H1 (cell line): ENCODE measurements at regions not wholly inside any gene's neighbourhood (a gene's known extent, or its start where the extent isn't known, plus 50 kb on each side); places are given as distances from the start of the nearest gene placed in this dataset.

Experiments used
- CTCF ChIA-PET: fragments of 300-600 bp; sonication (Branson Sonifier 250); formaldehyde crosslinking; loops from one replicate; lab custom pipeline; 2021; ENCODE audit not compliant: partially characterized antibody; lab: Charles Lee
- POLR2A ChIA-PET: fragments of 300-600 bp; sonication (Branson Sonifier 250); formaldehyde crosslinking; loops from one replicate; lab custom pipeline; 2021; ENCODE audit warnings: inconsistent platforms; ENCODE audit not compliant: partially characterized antibody; lab: Charles Lee
- DNase-seq, 2 experiments: peaks; one replicate each; pipeline versions ENCODE4 v3.0.0 to v3.0.0-alpha.2; 2010 to 2022; ENCODE audit warnings: low spot score in 2 of 2, low read depth in 1 of 2, mixed read lengths in 1 of 2
- FAIRE-seq: peaks from 2 replicates; lab custom pipeline; 2011; peaks lifted over from hg19 to GRCh38; lab: Jason Lieb, UNC
- H2AFZ ChIP-seq: 2 replicates; pipeline ENCODE4 v1.8.1; 2012; ENCODE audit warnings: low read length, inconsistent platforms
- H2AK5ac ChIP-seq: 2 replicates; pipeline ENCODE4 v1.6.1; 2013; ENCODE audit warnings: low read depth, low read length
- H2BK120ac ChIP-seq: replicated peaks from 2 replicates; pipeline ENCODE3; 2013; ENCODE audit warnings: low read depth, low read length, inconsistent platforms
- H2BK12ac ChIP-seq: 2 replicates; pipeline ENCODE4 v1.6.1; 2013; ENCODE audit warnings: low read depth, low read length
- H2BK15ac ChIP-seq: 2 replicates; pipeline ENCODE4 v1.6.1; 2013; ENCODE audit warnings: low read length
- H2BK20ac ChIP-seq: 2 replicates; pipeline ENCODE4 v1.6.1; 2013; ENCODE audit warnings: low read length
- H2BK5ac ChIP-seq: 2 replicates; pipeline ENCODE4 v1.6.1; 2013; ENCODE audit warnings: low read depth, low read length
- H3K14ac ChIP-seq: 2 replicates; pipeline ENCODE4 v1.6.1; 2013; ENCODE audit warnings: inconsistent platforms; ENCODE audit not compliant: insufficient read length
- H3K18ac ChIP-seq: 2 replicates; pipeline ENCODE4 v1.6.1; 2013; ENCODE audit warnings: low read length; ENCODE audit errors: extremely low read depth
- H3K23ac ChIP-seq: 2 replicates; pipeline ENCODE4 v1.6.1; 2013; ENCODE audit warnings: inconsistent platforms; ENCODE audit not compliant: insufficient read length
- H3K23me2 ChIP-seq: 2 replicates; pipeline ENCODE4 v1.6.1; 2013; ENCODE audit warnings: low read depth, low read length
- H3K27ac ChIP-seq: 2 replicates; pipeline ENCODE4 v1.6.1; 2011; ENCODE audit warnings: low read depth, low read length, inconsistent platforms
- H3K27me3 ChIP-seq, 4 experiments: replicated peaks in 1 of 4; 1 replicate in 1 of 4; 2 replicates in 3 of 4; pipeline versions ENCODE4 v1.6.1 to v1.8.1; 2011 to 2013; ENCODE audit warnings: low read length in 3 of 4, mild to moderate bottlenecking in 3 of 4, inconsistent platforms in 2 of 4, mixed read lengths in 2 of 4, moderate library complexity in 1 of 4; ENCODE audit not compliant: control insufficient read depth in 3 of 4, insufficient read depth in 3 of 4; ENCODE audit errors: extremely low read depth in 1 of 4
- H3K36me3 ChIP-seq, 4 experiments: 2 replicates each; pipeline versions ENCODE4 v1.6.1 to v1.8.1; 2011 to 2013; ENCODE audit warnings: mild to moderate bottlenecking in 4 of 4, low read length in 3 of 4, moderate library complexity in 2 of 4, control low read depth in 1 of 4, inconsistent platforms in 1 of 4; ENCODE audit not compliant: insufficient read depth in 4 of 4, control insufficient read depth in 2 of 4
- H3K4ac ChIP-seq: replicated peaks from 2 replicates; pipeline ENCODE3; 2013; ENCODE audit warnings: low read length, low read depth, mixed read lengths, inconsistent platforms; ENCODE audit not compliant: insufficient read length
- H3K4me1 ChIP-seq, 4 experiments: replicated peaks in 1 of 4; 1 replicate in 1 of 4; 2 replicates in 3 of 4; pipeline versions ENCODE4 v1.6.1 to v1.8.1; 2011 to 2013; ENCODE audit warnings: low read length in 3 of 4, inconsistent platforms in 2 of 4, mixed read lengths in 1 of 4; ENCODE audit not compliant: insufficient read depth in 4 of 4, control insufficient read depth in 3 of 4
- H3K4me2 ChIP-seq, 2 experiments: 2 replicates each; pipeline versions ENCODE4 v1.6.1 to v1.8.1; 2011 to 2013; ENCODE audit warnings: low read depth in 2 of 2, low read length in 2 of 2, control low read depth in 1 of 2, inconsistent platforms in 1 of 2, mild to moderate bottlenecking in 1 of 2; ENCODE audit not compliant: insufficient read depth in 1 of 2
- H3K4me3 ChIP-seq, 4 experiments: fragments of 200-600, 300-600 bp in 1 of 4; sonication (generic), shearing (Covaris generic), sonication (Bioruptor Twin) in 1 of 4; 2 replicates each; pipeline versions ENCODE4 v1.5.1 to v1.8.1; 2011 to 2016; ENCODE audit warnings: low read length in 4 of 4, low read depth in 3 of 4, control low read depth in 2 of 4, inconsistent platforms in 2 of 4, mild to moderate bottlenecking in 2 of 4, mixed read lengths in 1 of 4, moderate library complexity in 1 of 4; ENCODE audit not compliant: insufficient read depth in 2 of 4; ENCODE audit errors: extremely low read depth in 1 of 4
- H3K56ac ChIP-seq: replicated peaks from 2 replicates; pipeline ENCODE3; 2013; ENCODE audit warnings: low read depth, mild to moderate bottlenecking, mixed read lengths, low read length, inconsistent platforms; ENCODE audit not compliant: insufficient read length
- H3K79me1 ChIP-seq: 2 replicates; pipeline ENCODE4 v1.6.1; 2013; ENCODE audit warnings: low read depth, low read length, control low read depth
- H3K79me2 ChIP-seq, 2 experiments: 2 replicates each; pipeline versions ENCODE4 v1.6.1 to v1.8.1; 2012 to 2013; ENCODE audit warnings: low read length in 2 of 2, mild to moderate bottlenecking in 2 of 2, inconsistent platforms in 1 of 2; ENCODE audit not compliant: insufficient read depth in 2 of 2, control insufficient read depth in 1 of 2
- H3K9ac ChIP-seq, 4 experiments: replicated peaks in 1 of 4; 1 replicate in 1 of 4; 2 replicates in 3 of 4; pipeline versions ENCODE4 v1.6.1 to v1.8.1; 2011 to 2013; ENCODE audit warnings: low read depth in 3 of 4, low read length in 3 of 4, control low read depth in 2 of 4, mild to moderate bottlenecking in 2 of 4, moderate library complexity in 2 of 4, inconsistent platforms in 1 of 4; ENCODE audit errors: extremely low read depth in 1 of 4
- H3K9me3 ChIP-seq, 2 experiments: 2 replicates each; pipeline versions ENCODE4 v1.6.1 to v1.8.1; 2012 to 2013; ENCODE audit warnings: mild to moderate bottlenecking in 2 of 2, moderate library complexity in 2 of 2, control low read depth in 1 of 2, inconsistent platforms in 1 of 2, low read depth in 1 of 2, low read length in 1 of 2, mixed read lengths in 1 of 2; ENCODE audit not compliant: insufficient read depth in 2 of 2
- H4K20me1 ChIP-seq, 2 experiments: replicated peaks in 1 of 2; 2 replicates each; pipeline versions ENCODE3 to v1.8.1; 2011 to 2013; ENCODE audit warnings: inconsistent platforms in 2 of 2, low read length in 2 of 2, mild to moderate bottlenecking in 1 of 2; ENCODE audit not compliant: insufficient read depth in 2 of 2, control insufficient read depth in 1 of 2
- H4K5ac ChIP-seq: 2 replicates; pipeline ENCODE4 v1.6.1; 2013; ENCODE audit warnings: low read length, low read depth, mixed read lengths, inconsistent platforms; ENCODE audit not compliant: insufficient read length
- H4K8ac ChIP-seq: 2 replicates; pipeline ENCODE4 v1.8.0; 2013; ENCODE audit warnings: mild to moderate bottlenecking, moderate library complexity, low read length, inconsistent platforms; ENCODE audit not compliant: insufficient read depth; ENCODE audit errors: extremely low read depth
- H4K91ac ChIP-seq: replicated peaks from 2 replicates; pipeline ENCODE3; 2013; ENCODE audit warnings: low read length, mixed read lengths, inconsistent platforms; ENCODE audit not compliant: insufficient read length
- CBX8 ChIP-seq: fragments of 300-800, 300-1000 bp; sonication (generic); IDR thresholded peaks from 2 replicates; pipeline ENCODE4 v1.7.1; 2016; ENCODE audit warnings: low read depth, low read length, borderline replicate concordance
- CHD1 ChIP-seq: IDR thresholded peaks from 2 replicates; pipeline ENCODE4 v1.6.1; 2012; ENCODE audit warnings: low read depth, low read length, improper control_type of control experiment
- CTBP2 ChIP-seq: IDR thresholded peaks from 2 replicates; pipeline ENCODE4 v1.7.0; 2011; ENCODE audit warnings: borderline replicate concordance, mild to moderate bottlenecking, moderate library complexity, mixed read lengths, low read length; ENCODE audit not compliant: insufficient read depth, insufficient read length
- GABPA ChIP-seq: IDR thresholded peaks from 2 replicates; pipeline ENCODE4 v1.6.1; 2011; ENCODE audit warnings: mild to moderate bottlenecking, low read length, moderate library complexity, borderline replicate concordance; ENCODE audit not compliant: insufficient read depth
- KDM5A ChIP-seq: fragments of 200-600 bp; IDR thresholded peaks from 2 replicates; pipeline ENCODE4 v1.7.1; 2012; ENCODE audit warnings: mild to moderate bottlenecking, low read length, inconsistent platforms, mixed read lengths
- NANOG ChIP-seq: IDR thresholded peaks from 2 replicates; pipeline ENCODE4 v1.6.1; 2011; ENCODE audit warnings: low read length, low read depth, mild to moderate bottlenecking, inconsistent platforms; ENCODE audit not compliant: insufficient read depth, poor library complexity, severe bottlenecking
- NRF1 ChIP-seq: IDR thresholded peaks from 2 replicates; pipeline ENCODE4 v1.6.1; 2011; ENCODE audit warnings: mild to moderate bottlenecking, low read depth, low read length, improper control_type of control experiment
- PHF8 ChIP-seq: fragments of 200-600 bp; sonication (generic); conservative IDR thresholded peaks from 2 replicates; pipeline ENCODE4 v1.7.1; 2012; ENCODE audit warnings: low read depth, mild to moderate bottlenecking, inconsistent platforms, low read length, moderate library complexity
- POLR2AphosphoS5 ChIP-seq: IDR thresholded peaks from 2 replicates; pipeline ENCODE4 v1.6.1; 2011; ENCODE audit warnings: low read depth, low read length
- RFX5 ChIP-seq: IDR thresholded peaks from 2 replicates; pipeline ENCODE4 v1.6.1; 2011; ENCODE audit warnings: low read depth, low read length, improper control_type of control experiment, borderline replicate concordance
- RNF2 ChIP-seq: fragments of 200-900, 300-1000 bp; sonication (generic); IDR thresholded peaks from 2 replicates; pipeline ENCODE4 v1.7.1; 2016; ENCODE audit warnings: borderline replicate concordance, low read depth, mild to moderate bottlenecking, antibody characterized with exemption, low read length; ENCODE audit not compliant: poor library complexity, severe bottlenecking; ENCODE audit errors: missing control alignments
- SIN3A ChIP-seq, 2 experiments: IDR thresholded peaks in 1 of 2; conservative IDR thresholded peaks in 1 of 2; 2 replicates each; pipeline ENCODE4 v1.6.1; 2011 to 2012; ENCODE audit warnings: low read length in 2 of 2, improper control_type of control experiment in 1 of 2, low read depth in 1 of 2, mild to moderate bottlenecking in 1 of 2
- ZNF274 ChIP-seq: IDR thresholded peaks from 2 replicates; pipeline ENCODE4 v1.7.0; 2012; ENCODE audit warnings: low read length, borderline replicate concordance; ENCODE audit errors: extremely low read depth
- WGBS, 2 experiments: shearing (Covaris generic) in 1 of 2; methylation state at CpG; one replicate each; pipeline versions ENCODE4 v1.1.6 to v1.1.7; 2013 to 2015; ENCODE audit warnings: low lambda C conversion rate in 2 of 2, mixed read lengths in 2 of 2, inconsistent platforms in 1 of 2, low coverage in 1 of 2, missing lambda C conversion rate in 1 of 2; ENCODE audit not compliant: insufficient replicate concordance in 2 of 2, insufficient coverage in 1 of 2, insufficient read length in 1 of 2; ENCODE audit errors: extremely low coverage in 1 of 2, missing lambda C conversion rate in 1 of 2; 5-methylcytosine and 5-hydroxymethylcytosine counted together

GRCh38 chr1:30817077-30817438 is 59.5 kb upstream of the LAPTM5 start:
- no peaks in the 10 kb centered on the region for H3K27me3 ChIP-seq
- 0 out of 2 replicates have a peak overlapping the region, but pooled peaks have one; percentile 71 for H3K18ac ChIP-seq
- no peaks in the 10 kb centered on the region for H3K23me2 ChIP-seq
- no peak overlapping the region for H3K23ac ChIP-seq
- H4K20me1 ChIP-seq = no peaks in the 10 kb centered on the region
- peak overlapping the region in 1 of 2 experiments; percentile 50; a peak in 2 of 4 replicates for H3K4me2 ChIP-seq
- H2AK5ac ChIP-seq = peak overlapping the region; percentile 17; the same call in 1 of the 2 replicates
- no peaks in the 10 kb centered on the region for H3K36me3 ChIP-seq
- H4K5ac ChIP-seq = no peak overlapping the region
- no peak overlapping the region for H2AFZ ChIP-seq
- H3K79me1 ChIP-seq = no peaks in the 10 kb centered on the region; the same call in 1 of the 2 replicates
- H3K56ac ChIP-seq = no peak overlapping the region
- H2BK5ac ChIP-seq = 0 out of 2 replicates have a peak overlapping the region, but pooled peaks have one; percentile 77
- H3K4me1 ChIP-seq = peaks cover 13 to 28% (median 17%) of the 10 kb centered on the region in 4 experiments
- peak overlapping the region; percentile 6; the same call in 1 of the 2 replicates for H4K8ac ChIP-seq
- H3K27ac ChIP-seq = no peak overlapping the region
- H3K9ac ChIP-seq = no peak overlapping the region
- H3K4me3 ChIP-seq = no peak overlapping the region
- H3K4ac ChIP-seq = no peak overlapping the region
- H2BK12ac ChIP-seq = peak overlapping the region; percentile 82
- H2BK20ac ChIP-seq = peak overlapping the region; percentile 88; the same call in 1 of the 2 replicates
- no peak overlapping the region for H3K14ac ChIP-seq
- 0 out of 2 replicates have a peak overlapping the region, but pooled peaks have one; percentile 83 for H2BK15ac ChIP-seq
- FAIRE-seq (no peak), DNase-seq (no peak)
- H3K79me2 ChIP-seq = no peaks in the 10 kb centered on the region
- ChIA-PET CTCF (interaction anchor here (0.8 to 10.9 kb wide), 7 partner anchors 12 to 112 kb away, joined by 3 to 158 read pairs (median 12); no protein-coding TSS in a partner anchor), POLR2A (interaction anchor here (0.5 to 1.9 kb wide), 6 partner anchors 13 to 824 kb away, joined by 3 to 6 read pairs (median 5); no protein-coding TSS in a partner anchor)
- no peak overlapping the region for H2BK120ac ChIP-seq
- peak overlapping the region; percentile 69 for H4K91ac ChIP-seq
- 71% methylated on average over 5 of the region's 5 CpGs; no CpG with 5 or more reads in 1 of the 2 experiments for WGBS, 2 experiments
- H3K9me3 ChIP-seq = no peaks in the 10 kb centered on the region
- TF ChIP-seq RFX5 = no peak
- no peak for TF ChIP-seq POLR2AphosphoS5
- no peak for TF ChIP-seq CBX8
- no peak for TF ChIP-seq CTBP2
- no peak for TF ChIP-seq ZNF274
- no peak for TF ChIP-seq NRF1
- no peak for TF ChIP-seq RNF2
- no peak for TF ChIP-seq SIN3A (conservative IDR thresholded peaks at IDR 0.05 in 1 of 2, IDR thresholded peaks at IDR 0.05 in 1 of 2; ENCODE audit: low read depth in 1 of 2, low read length in 2 of 2)
- TF ChIP-seq CHD1 = no peak
- TF ChIP-seq NANOG = no peak
- TF ChIP-seq GABPA = no peak
- TF ChIP-seq PHF8 = no peak
- TF ChIP-seq KDM5A = no peak
